ENCODE measurements at regions not wholly inside any gene's neighbourhood (a gene's known extent, or its start where the extent isn't known, plus 50 kb on each side); places are given as distances from the start of the nearest gene placed in this dataset.

DNA sequence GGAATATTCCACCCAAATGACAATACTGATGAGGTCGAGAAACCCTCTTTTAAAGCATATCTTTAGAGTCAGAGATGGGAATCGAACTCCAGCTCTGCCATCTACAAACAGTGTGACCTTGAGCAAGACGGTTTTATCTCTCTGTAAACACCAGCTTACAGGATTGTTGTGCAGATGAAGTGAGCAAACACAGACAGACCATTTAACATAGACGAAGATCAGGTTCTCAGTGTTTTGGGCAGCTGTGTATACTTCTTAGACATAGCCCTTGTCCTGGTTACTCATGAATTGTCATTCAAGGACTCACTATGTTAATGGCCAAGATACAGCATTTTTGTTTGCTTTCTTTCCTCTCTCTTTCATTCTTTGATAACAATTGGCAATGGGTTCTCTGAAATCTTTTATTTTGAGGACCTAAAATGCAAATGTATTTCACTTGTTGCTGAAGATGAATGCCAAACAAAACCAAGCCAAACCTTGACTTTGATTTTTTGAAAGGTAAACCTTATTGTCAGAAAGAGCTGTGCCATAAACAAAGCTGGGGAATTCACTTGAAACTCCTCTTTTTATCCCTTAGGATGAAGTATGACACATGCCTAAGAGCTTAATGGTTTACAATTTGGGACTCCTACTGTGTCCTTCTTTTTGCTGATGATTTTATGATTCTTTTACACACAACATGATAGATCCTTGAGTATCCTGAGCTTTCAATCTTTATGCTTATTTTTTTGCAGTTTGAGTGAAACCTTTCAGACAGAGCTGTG is 250.0 kb upstream of the PDZRN3 start:
- TF ChIP-seq CTCF (IDR thresholded peaks at IDR 0.05) (no peak), POLR2A (IDR thresholded peaks at IDR 0.05) (no peak), POLR2AphosphoS5 (IDR thresholded peaks at IDR 0.05) (no peak)

Measured in breast epithelium (tissue), 3 donors.